CD1c-positive myeloid dendritic cell (primary cell): ENCODE measurements at regions not wholly inside any gene's neighbourhood (a gene's known extent, or its start where the extent isn't known, plus 50 kb on each side); places are given as distances from the start of the nearest gene placed in this dataset.
"Not testable (repeated sequence)": the region's sequence is repeated elsewhere in the genome, so short reads cannot be mapped to it uniquely, and the experiment has no call there.

Experiments
- DNase-seq: peaks from one replicate; pipeline ENCODE4 v3.0.0-alpha.2; 2016; ENCODE audit errors: extremely low spot score

DNA sequence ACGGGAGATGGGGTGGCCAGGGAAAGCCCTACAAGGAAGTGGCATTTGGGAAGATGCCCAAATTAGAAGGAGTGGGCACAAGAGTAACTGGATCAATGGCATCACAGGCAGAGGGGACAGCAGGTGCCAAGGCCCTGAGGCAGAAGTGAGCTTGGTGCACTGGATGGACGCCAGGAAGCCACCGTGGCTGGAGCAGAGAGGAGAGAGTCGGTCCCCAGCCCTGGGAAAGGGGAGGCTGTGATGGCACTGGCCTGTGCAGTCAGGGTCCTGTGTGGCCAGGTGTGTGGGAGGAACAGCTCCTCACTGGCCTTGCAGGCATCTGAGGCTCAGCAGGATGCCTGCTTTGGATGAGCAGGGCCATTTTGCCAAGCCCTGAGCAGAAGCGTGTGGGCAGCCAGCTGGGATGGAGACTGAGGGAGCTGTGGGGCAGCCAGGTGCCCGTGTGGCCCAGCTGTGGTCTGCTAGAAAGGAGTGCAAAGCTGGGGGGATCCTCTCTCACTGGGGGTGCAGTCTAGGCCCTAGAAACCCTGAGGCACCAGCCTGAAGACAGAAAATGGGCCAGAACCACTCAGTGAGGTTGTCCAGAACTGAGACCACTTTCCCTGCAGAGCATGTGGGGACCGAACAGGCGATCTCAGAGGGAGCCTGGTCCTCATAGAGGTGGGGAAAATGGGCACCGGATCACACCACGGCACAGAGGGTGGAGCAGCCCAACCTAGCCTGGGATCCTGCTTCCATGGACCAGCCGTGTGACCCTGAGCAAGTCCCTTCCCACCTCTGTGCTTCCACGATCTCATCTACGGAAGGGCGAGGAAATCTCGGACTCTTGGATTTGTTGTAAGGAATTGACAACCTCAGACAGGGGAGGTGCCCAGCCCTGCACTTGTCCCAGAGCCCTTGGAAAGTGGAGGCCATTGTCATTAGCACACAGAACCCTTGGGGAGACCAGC lies 78.6 kb upstream of the RTL6 start:
- no peak for DNase-seq

GRCh38 chr22:44575381-44576268 lies 77.6 kb upstream of the RTL6 start:
- DNase-seq: no peak

DNA sequence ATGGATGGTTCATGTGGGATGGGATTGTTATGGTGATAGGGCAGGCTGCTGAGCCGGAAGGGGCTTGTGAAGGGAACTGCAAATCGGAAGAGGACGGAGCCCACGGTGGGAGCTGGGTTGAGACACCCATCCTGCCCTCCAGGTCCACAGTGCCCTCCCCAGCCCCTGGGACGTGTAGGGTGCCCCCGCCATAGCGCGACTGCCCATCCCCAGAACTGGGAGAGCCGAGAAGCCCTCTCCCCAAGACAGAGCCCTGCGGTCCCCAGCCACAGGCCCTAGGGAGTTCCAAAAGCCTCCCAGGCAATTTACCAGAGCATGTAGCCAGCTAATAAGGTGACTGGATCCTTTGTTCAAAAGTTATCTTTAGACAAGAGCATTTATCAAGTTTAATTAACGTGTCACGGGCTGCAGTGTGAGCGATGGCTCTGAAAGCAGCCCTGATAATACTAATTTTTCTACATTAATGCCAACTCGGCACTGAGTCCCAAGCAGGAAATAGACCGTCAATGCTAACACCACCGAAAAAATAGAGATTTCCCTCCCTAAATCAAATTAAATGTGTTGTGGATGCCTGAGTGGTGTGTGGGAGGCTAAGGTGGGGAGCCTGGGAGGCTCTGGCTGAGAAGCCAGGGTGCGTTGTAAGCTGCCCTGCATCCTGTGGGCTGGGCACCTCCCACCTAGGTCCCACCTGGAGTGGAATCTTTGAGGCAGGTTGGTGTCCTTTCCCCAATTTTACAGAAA lies 76.8 kb upstream of the RTL6 start:
- no peak for DNase-seq

GRCh38 chr22:44574057-44574639 lies 76.1 kb upstream of the RTL6 start:
- no peak for DNase-seq

GRCh38 chr22:44573451-44573850 lies 75.4 kb upstream of the RTL6 start:
- DNase-seq: no peak

DNA sequence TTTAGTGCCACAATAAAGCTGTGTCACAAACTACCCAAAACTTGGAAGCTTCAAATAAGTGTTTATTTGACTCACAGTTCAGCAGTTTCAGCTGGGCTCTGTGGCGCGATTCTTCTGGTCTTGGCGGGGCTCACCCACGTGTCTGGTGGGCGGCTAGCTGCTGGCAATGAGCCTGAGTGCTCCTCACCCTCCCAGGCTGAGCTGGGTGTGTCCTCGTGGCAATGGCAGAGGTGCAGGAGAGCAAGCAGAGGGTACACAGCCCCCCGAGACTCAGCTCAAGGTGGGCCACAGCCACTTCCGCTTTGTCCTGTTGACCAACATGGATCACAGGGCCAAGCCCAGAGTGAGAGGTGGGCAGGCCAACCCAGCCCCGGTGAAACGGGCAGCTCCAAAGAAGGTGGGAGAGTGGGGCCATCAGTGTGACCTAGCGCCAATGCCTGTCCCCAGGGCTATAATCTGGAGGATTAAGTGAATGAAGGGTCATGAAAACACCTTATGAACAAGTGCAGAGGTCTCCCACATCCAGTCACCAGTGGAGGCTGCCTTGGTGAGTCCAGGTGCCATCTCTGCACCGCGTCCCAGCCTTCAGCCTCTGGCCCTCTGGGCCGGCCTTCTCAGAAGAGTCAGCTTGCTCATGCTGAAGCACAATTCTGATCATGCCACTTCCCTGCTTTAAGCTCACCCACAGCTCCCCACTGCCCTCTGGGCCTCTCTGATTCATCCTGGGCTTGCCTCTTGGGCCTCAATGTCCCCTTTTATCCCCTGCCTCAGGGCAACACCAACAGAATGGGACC lies 74.6 kb upstream of the RTL6 start:
- DNase-seq: no peak

- no peak for DNase-seq
Measured at GRCh38 chr22:44571566-44572413, 73.8 kb upstream of the RTL6 start.

DNA sequence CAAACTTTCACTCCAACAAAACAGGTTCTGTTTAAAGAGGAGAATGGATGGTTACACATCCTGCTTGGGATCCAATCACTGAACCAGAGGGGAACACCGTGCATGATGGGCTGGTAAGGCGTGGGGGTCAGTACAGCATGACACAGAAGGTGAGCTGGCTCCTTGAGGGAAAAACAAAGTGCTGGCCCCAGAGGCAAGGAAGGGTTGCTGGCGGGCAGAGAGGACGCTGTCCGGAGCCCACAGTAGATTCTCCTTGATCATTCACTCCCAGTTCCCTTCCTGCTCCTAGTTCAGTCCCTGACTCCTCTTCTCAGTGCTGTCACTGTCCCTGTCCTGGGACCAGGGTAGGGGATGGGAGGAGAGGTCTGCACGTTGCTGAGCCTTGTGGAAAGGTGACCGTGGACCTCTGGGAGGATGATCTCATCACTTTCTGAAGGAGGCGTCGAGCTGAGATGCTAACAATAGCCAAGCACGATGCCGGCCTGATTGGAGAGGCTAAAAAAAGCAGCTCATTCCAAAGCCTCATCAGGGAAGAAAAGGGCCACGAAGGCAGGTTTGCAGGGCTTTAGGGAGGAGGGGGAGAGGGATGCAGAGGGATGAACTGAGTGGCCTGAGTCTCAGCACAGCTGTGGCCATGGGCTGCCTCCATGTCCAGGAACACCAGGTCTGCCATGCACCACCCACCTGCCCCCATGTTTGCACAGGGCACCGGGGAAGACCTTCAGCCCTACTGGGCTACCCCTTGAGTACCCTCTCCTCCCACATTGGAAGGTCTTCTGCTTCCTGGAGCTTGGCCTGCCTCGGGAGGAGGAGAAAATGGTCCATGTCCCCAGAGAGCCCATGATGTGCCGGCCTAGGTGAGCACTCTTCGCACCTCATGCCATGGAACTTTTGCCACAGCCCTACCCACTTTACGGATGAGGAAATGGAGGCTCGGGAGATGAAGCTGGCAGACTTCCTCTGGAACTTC lies 72.7 kb upstream of the RTL6 start:
- no peak for DNase-seq

GRCh38 chr22:44569561-44569991 lies 71.5 kb upstream of the RTL6 start:
- no peak for DNase-seq

- DNase-seq: peak; percentile 46
Measured at GRCh38 chr22:44567846-44568493, 69.9 kb upstream of the RTL6 start.

GRCh38 chr22:44567378-44567841 lies 69.4 kb upstream of the RTL6 start:
- DNase-seq: not testable (repeated sequence)

DNA sequence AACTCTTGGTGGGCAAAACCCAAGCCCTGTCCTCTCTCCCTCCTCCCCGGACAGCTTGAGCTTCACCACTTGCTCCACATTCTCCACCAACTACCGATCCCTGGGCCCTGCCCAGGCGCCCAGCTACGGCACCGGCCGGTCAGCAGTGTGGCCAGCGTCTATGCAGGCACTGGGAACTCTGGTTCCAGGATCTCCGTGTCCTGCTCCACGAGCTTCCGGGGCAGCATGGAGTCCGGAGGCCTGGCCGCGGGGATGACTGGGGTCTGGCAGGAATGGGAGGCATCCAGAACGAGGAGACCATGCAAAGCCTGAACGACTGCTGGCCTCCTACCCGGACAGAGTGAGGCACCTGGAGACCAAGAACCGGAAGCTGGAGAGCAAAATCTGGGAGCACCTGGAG lies 68.9 kb upstream of the RTL6 start:
- no peak for DNase-seq

GRCh38 chr22:44562651-44563050 lies 64.6 kb upstream of the RTL6 start:
- not testable (repeated sequence) for DNase-seq

DNA sequence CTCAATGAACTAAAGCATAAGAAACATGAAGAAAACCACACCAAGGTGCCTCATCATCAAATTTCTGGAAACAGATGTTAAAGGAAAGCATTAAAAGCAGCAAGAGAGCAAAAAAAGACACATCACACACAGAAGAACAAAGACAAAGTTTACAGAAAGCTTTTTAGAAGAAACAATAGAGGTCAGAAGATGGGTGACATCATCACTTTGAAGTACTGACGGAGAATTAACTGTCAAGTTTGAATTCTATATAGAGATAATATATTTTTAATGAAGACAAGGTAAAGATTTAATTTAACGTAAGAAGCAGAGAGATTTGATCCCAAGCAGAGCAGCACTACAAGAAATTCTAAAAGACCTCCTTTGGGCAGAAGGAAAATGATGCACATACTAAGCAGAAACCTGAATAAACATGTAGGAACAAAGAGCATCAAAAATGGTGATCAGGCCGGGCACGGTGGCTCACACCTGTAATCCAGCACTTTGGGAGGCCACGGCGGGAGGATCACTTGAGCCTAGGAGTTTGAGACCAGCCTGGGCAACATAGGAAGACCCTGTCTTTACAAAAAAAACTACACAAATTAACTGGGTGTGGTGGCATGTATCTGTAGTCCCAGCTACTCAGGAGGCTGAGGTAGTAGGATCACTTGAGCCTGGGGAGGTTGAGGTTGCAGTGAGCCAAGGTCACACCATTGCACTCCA lies 63.3 kb upstream of the RTL6 start:
- DNase-seq: no peak

DNA sequence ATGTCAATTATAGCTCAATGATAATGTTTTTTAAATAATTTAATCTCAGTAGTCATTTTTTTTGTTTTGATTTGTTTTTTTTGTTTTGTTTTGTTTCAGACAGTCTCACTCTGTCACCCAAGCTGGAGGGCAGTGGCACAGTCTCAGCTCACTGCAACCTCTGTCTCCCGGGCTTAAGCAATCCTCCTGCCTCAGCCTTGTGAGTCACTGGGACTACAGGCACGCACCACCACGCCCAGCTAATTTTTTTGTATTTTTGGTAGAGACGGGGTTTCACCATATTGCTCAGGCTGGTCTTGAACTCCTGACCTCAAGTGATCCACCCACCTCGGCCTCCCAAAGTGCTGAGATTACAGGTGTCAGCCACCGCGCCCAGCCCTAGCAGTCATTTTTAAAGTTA lies 60.6 kb upstream of the RTL6 start:
- DNase-seq: peak; percentile 41

- DNase-seq: not testable (repeated sequence)
Measured at GRCh38 chr22:44557872-44558271, 59.8 kb upstream of the RTL6 start.

- DNase-seq: no peak
Measured at GRCh38 chr22:44557064-44557748, 59.2 kb upstream of the RTL6 start.
